GM23338 (cell line): ENCODE measurements at regions not wholly inside any gene's neighbourhood (a gene's known extent, or its start where the extent isn't known, plus 50 kb on each side); places are given as distances from the start of the nearest gene placed in this dataset.

Experiments used
- ATAC-seq: fragments of 200-7000 bp; cut with Tn5 transposase; 3 replicates; pipeline ENCODE4 v1.9.1; 2020
- DNase-seq: peaks from one replicate; pipeline ENCODE4 v3.0.0-alpha.2; 2015; ENCODE audit warnings: low spot score
- H2AFZ ChIP-seq: fragments of 200-600 bp; sonication (generic); 2 replicates; pipeline ENCODE4 v1.8.0; 2016; ENCODE audit warnings: antibody characterized with exemption, mild to moderate bottlenecking, moderate library complexity
- H3F3A ChIP-seq: fragments of 200-600 bp; sonication (generic); replicated peaks from 2 replicates; pipeline ENCODE4 v1.8.0; 2017; ENCODE audit warnings: antibody characterized with exemption, mixed run types, low read depth
- H3K27ac ChIP-seq: fragments of 200-600 bp; sonication (generic); 2 replicates; pipeline ENCODE4 v1.6.1; 2016; ENCODE audit warnings: low read depth
- H3K27me3 ChIP-seq: fragments of 200-600 bp; sonication (generic); 2 replicates; pipeline ENCODE4 v1.8.0; 2016; ENCODE audit warnings: mild to moderate bottlenecking, mixed run types, moderate library complexity; ENCODE audit not compliant: insufficient read depth
- H3K36me3 ChIP-seq: fragments of 200-600 bp; sonication (generic); 2 replicates; pipeline ENCODE4 v1.8.0; 2016; ENCODE audit warnings: mild to moderate bottlenecking; ENCODE audit not compliant: insufficient read depth
- H3K4me1 ChIP-seq: fragments of 200-600 bp; sonication (generic); 2 replicates; pipeline ENCODE4 v1.8.0; 2016; ENCODE audit warnings: mild to moderate bottlenecking, moderate library complexity; ENCODE audit not compliant: insufficient read depth
- H3K4me2 ChIP-seq: fragments of 200-600 bp; sonication (generic); 2 replicates; pipeline ENCODE4 v1.7.1; 2017; ENCODE audit warnings: mixed run types
- H3K4me3 ChIP-seq: fragments of 200-600 bp; sonication (generic); 2 replicates; pipeline ENCODE4 v1.6.1; 2016; ENCODE audit warnings: mixed run types
- H3K79me2 ChIP-seq: fragments of 200-600 bp; sonication (generic); replicated peaks from 2 replicates; pipeline ENCODE4 v1.8.0; 2017; ENCODE audit warnings: mild to moderate bottlenecking; ENCODE audit not compliant: insufficient read depth
- H3K9me2 ChIP-seq: fragments of 200-600 bp; sonication (generic); 2 replicates; pipeline ENCODE4 v1.8.0; 2017; ENCODE audit not compliant: insufficient read depth
- H4K20me1 ChIP-seq: fragments of 200-600 bp; sonication (generic); replicated peaks from 2 replicates; pipeline ENCODE4 v1.8.0; 2017; ENCODE audit warnings: mild to moderate bottlenecking; ENCODE audit not compliant: insufficient read depth
- H3K27ac Mint-ChIP-seq: 2 replicates; pipeline ENCODE4 v1.8.0; 2020; ENCODE audit warnings: inconsistent platforms, mild to moderate bottlenecking, moderate library complexity, mixed read lengths
- H3K27me3 Mint-ChIP-seq: 3 replicates; pipeline ENCODE4 v1.8.0; 2022; ENCODE audit warnings: low read depth, mild to moderate bottlenecking, moderate library complexity, mixed read lengths, inconsistent platforms; ENCODE audit not compliant: insufficient read depth, poor library complexity
- H3K36me3 Mint-ChIP-seq: 3 replicates; pipeline ENCODE4 v1.8.0; 2021; ENCODE audit warnings: low read depth, mild to moderate bottlenecking, inconsistent platforms, moderate library complexity, mixed read lengths
- H3K4me1 Mint-ChIP-seq: 3 replicates; pipeline ENCODE4 v1.8.0; 2020; ENCODE audit warnings: mild to moderate bottlenecking, inconsistent platforms, mixed read lengths
- H3K4me3 Mint-ChIP-seq: 3 replicates; pipeline ENCODE4 v1.8.0; 2021; ENCODE audit warnings: moderate library complexity, mild to moderate bottlenecking, inconsistent platforms, mixed read lengths
- H3K9me3 Mint-ChIP-seq: 3 replicates; pipeline ENCODE4 v1.8.0; 2020; ENCODE audit warnings: moderate library complexity, mild to moderate bottlenecking, inconsistent platforms, mixed read lengths
- CREB1 ChIP-seq: fragments of 250-450 bp; sonication (Bioruptor Pico); IDR thresholded peaks from 2 replicates; pipeline ENCODE4 v1.5.0; 2020; ENCODE audit warnings: low read depth, mild to moderate bottlenecking, moderate library complexity
- EZH2 ChIP-seq: fragments of 200-600 bp; sonication (generic); IDR thresholded peaks from one replicate; pipeline ENCODE4 v1.8.0; 2017; ENCODE audit warnings: antibody characterized with exemption, mild to moderate bottlenecking, low read depth; ENCODE audit not compliant: unreplicated experiment
- EZH2phosphoT487 ChIP-seq: fragments of 200-600 bp; sonication (generic); IDR thresholded peaks from one replicate; pipeline ENCODE4 v1.8.1; 2018; ENCODE audit warnings: antibody characterized with exemption; ENCODE audit not compliant: unreplicated experiment
- JUNB ChIP-seq: IDR thresholded peaks from one replicate; pipeline ENCODE4 v1.6.1; 2016; ENCODE audit warnings: antibody characterized with exemption; ENCODE audit not compliant: unreplicated experiment
- NANOG ChIP-seq: IDR thresholded peaks from 2 replicates; pipeline ENCODE4 v1.6.1; 2016; ENCODE audit warnings: antibody characterized with exemption, borderline replicate concordance
- POLR2AphosphoS5 ChIP-seq: IDR thresholded peaks from 2 replicates; pipeline ENCODE4 v1.6.1; 2016; ENCODE audit warnings: antibody characterized with exemption, low read depth
- REST ChIP-seq: IDR thresholded peaks from one replicate; pipeline ENCODE4 v1.6.1; 2018; ENCODE audit warnings: antibody characterized with exemption; ENCODE audit not compliant: unreplicated experiment
- STAT1 ChIP-seq: IDR thresholded peaks from one replicate; pipeline ENCODE4 v1.6.1; 2016; ENCODE audit warnings: antibody characterized with exemption; ENCODE audit not compliant: unreplicated experiment
- ZNF114 ChIP-seq: fragments of 250-450 bp; sonication (Bioruptor Pico); IDR thresholded peaks from 2 replicates; pipeline ENCODE4 v1.5.0; 2020; ENCODE audit warnings: mild to moderate bottlenecking, moderate library complexity
- ZNF331 ChIP-seq: fragments of 250-450 bp; sonication (Bioruptor Pico); IDR thresholded peaks from 2 replicates; pipeline ENCODE4 v1.5.0; 2020; ENCODE audit warnings: low read depth, mild to moderate bottlenecking, moderate library complexity
- TF ChIP-seq, protein P1 (sequence below), 2 experiments: fragments of 200-600 bp in 1 of 2; sonication (generic) in 1 of 2; conservative IDR thresholded peaks; 2 replicates each; pipeline versions ENCODE4 v1.5.1 to v1.6.1; 2016 to 2017; ENCODE audit warnings: antibody characterized with exemption in 2 of 2, low read depth in 2 of 2, mild to moderate bottlenecking in 2 of 2, moderate library complexity in 1 of 2
- TF ChIP-seq, protein P2 (sequence below): fragments of 250-450 bp; sonication (Bioruptor Pico); IDR thresholded peaks from 2 replicates; pipeline ENCODE4 v1.5.0; 2020; ENCODE audit warnings: mild to moderate bottlenecking, moderate library complexity
- TF ChIP-seq, protein P3 (sequence below): IDR thresholded peaks from 2 replicates; pipeline ENCODE4 v1.6.1; 2016; ENCODE audit warnings: antibody characterized with exemption

- H3K4me1 Mint-ChIP-seq, result peaks cover 17% of the 10 kb centered on the region
- H3K27me3 Mint-ChIP-seq, result peaks cover 6% of the 10 kb centered on the region
- 0 out of 2 replicates have a peak, but pooled peaks cover 3% of the 10 kb centered on the region for H3K9me2 ChIP-seq
- ATAC-seq, result no peak
- no peak overlapping the region for H3K27ac ChIP-seq
- H3K36me3 ChIP-seq, result no peaks in the 10 kb centered on the region; the same call in 1 of the 2 replicates
- no peaks in the 10 kb centered on the region; the same call in 2 of the 3 replicates for H3K9me3 Mint-ChIP-seq
- no peak overlapping the region for H3K27ac Mint-ChIP-seq
- DNase-seq, result no peak
- H4K20me1 ChIP-seq, result no peaks in the 10 kb centered on the region
- H3K27me3 ChIP-seq, result no peaks in the 10 kb centered on the region
- no peaks in the 10 kb centered on the region for H3K4me1 ChIP-seq
- TF ChIP-seq CREB1 (CRISPR knock-in tag), result no peak
- no peak for TF ChIP-seq NANOG
- no peak for TF ChIP-seq EZH2phosphoT487
- no peak for TF ChIP-seq ZNF114
- TF ChIP-seq EZH2, result no peak
- TF ChIP-seq POLR2AphosphoS5, result no peak
- no peak for TF ChIP-seq ZNF331
- TF ChIP-seq, protein P1, sequence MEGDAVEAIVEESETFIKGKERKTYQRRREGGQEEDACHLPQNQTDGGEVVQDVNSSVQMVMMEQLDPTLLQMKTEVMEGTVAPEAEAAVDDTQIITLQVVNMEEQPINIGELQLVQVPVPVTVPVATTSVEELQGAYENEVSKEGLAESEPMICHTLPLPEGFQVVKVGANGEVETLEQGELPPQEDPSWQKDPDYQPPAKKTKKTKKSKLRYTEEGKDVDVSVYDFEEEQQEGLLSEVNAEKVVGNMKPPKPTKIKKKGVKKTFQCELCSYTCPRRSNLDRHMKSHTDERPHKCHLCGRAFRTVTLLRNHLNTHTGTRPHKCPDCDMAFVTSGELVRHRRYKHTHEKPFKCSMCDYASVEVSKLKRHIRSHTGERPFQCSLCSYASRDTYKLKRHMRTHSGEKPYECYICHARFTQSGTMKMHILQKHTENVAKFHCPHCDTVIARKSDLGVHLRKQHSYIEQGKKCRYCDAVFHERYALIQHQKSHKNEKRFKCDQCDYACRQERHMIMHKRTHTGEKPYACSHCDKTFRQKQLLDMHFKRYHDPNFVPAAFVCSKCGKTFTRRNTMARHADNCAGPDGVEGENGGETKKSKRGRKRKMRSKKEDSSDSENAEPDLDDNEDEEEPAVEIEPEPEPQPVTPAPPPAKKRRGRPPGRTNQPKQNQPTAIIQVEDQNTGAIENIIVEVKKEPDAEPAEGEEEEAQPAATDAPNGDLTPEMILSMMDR (conservative IDR thresholded peaks at IDR 0.05; ENCODE audit: low read depth in 2 of 2), result no peak
- TF ChIP-seq, protein P2, sequence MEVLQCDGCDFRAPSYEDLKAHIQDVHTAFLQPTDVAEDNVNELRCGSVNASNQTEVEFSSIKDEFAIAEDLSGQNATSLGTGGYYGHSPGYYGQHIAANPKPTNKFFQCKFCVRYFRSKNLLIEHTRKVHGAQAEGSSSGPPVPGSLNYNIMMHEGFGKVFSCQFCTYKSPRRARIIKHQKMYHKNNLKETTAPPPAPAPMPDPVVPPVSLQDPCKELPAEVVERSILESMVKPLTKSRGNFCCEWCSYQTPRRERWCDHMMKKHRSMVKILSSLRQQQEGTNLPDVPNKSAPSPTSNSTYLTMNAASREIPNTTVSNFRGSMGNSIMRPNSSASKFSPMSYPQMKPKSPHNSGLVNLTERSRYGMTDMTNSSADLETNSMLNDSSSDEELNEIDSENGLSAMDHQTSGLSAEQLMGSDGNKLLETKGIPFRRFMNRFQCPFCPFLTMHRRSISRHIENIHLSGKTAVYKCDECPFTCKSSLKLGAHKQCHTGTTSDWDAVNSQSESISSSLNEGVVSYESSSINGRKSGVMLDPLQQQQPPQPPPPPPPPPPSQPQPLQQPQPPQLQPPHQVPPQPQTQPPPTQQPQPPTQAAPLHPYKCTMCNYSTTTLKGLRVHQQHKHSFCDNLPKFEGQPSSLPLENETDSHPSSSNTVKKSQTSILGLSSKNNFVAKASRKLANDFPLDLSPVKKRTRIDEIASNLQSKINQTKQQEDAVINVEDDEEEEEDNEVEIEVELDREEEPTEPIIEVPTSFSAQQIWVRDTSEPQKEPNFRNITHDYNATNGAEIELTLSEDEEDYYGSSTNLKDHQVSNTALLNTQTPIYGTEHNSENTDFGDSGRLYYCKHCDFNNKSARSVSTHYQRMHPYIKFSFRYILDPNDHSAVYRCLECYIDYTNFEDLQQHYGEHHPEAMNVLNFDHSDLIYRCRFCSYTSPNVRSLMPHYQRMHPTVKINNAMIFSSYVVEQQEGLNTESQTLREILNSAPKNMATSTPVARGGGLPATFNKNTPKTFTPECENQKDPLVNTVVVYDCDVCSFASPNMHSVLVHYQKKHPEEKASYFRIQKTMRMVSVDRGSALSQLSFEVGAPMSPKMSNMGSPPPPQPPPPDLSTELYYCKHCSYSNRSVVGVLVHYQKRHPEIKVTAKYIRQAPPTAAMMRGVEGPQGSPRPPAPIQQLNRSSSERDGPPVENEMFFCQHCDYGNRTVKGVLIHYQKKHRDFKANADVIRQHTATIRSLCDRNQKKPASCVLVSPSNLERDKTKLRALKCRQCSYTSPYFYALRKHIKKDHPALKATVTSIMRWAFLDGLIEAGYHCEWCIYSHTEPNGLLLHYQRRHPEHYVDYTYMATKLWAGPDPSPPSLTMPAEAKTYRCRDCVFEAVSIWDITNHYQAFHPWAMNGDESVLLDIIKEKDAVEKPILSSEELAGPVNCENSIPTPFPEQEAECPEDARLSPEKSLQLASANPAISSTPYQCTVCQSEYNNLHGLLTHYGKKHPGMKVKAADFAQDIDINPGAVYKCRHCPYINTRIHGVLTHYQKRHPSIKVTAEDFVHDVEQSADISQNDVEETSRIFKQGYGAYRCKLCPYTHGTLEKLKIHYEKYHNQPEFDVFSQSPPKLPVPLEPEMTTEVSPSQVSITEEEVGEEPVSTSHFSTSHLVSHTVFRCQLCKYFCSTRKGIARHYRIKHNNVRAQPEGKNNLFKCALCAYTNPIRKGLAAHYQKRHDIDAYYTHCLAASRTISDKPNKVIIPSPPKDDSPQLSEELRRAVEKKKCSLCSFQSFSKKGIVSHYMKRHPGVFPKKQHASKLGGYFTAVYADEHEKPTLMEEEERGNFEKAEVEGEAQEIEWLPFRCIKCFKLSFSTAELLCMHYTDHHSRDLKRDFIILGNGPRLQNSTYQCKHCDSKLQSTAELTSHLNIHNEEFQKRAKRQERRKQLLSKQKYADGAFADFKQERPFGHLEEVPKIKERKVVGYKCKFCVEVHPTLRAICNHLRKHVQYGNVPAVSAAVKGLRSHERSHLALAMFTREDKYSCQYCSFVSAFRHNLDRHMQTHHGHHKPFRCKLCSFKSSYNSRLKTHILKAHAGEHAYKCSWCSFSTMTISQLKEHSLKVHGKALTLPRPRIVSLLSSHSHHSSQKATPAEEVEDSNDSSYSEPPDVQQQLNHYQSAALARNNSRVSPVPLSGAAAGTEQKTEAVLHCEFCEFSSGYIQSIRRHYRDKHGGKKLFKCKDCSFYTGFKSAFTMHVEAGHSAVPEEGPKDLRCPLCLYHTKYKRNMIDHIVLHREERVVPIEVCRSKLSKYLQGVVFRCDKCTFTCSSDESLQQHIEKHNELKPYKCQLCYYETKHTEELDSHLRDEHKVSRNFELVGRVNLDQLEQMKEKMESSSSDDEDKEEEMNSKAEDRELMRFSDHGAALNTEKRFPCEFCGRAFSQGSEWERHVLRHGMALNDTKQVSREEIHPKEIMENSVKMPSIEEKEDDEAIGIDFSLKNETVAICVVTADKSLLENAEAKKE (CRISPR knock-in tag), result no peak
- TF ChIP-seq, protein P3, sequence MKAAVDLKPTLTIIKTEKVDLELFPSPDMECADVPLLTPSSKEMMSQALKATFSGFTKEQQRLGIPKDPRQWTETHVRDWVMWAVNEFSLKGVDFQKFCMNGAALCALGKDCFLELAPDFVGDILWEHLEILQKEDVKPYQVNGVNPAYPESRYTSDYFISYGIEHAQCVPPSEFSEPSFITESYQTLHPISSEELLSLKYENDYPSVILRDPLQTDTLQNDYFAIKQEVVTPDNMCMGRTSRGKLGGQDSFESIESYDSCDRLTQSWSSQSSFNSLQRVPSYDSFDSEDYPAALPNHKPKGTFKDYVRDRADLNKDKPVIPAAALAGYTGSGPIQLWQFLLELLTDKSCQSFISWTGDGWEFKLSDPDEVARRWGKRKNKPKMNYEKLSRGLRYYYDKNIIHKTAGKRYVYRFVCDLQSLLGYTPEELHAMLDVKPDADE, result no peak
- no peak for TF ChIP-seq JUNB
- TF ChIP-seq STAT1, result no peak
- TF ChIP-seq REST, result no peak
- H3K79me2 ChIP-seq, result no peaks in the 10 kb centered on the region
- no peak overlapping the region for H2AFZ ChIP-seq
- H3K36me3 Mint-ChIP-seq, result peaks cover 22% of the 10 kb centered on the region
- H3F3A ChIP-seq, result no peaks in the 10 kb centered on the region
- no peak overlapping the region for H3K4me3 ChIP-seq
- H3K4me3 Mint-ChIP-seq, result no peak overlapping the region
- no peak overlapping the region for H3K4me2 ChIP-seq
Observed at GRCh38 chr4:4655901-4656300, 114.1 kb upstream of the STX18 start.
